Subcutaneous abdominal adipose tissue (tissue), 5 donors: ENCODE measurements at regions not wholly inside any gene's neighbourhood (a gene's known extent, or its start where the extent isn't known, plus 50 kb on each side); places are given as distances from the start of the nearest gene placed in this dataset.

ENCODE experiments used
- H3K27ac ChIP-seq: one replicate; pipeline ENCODE4 v1.7.0; 2013; ENCODE audit warnings: low read depth, mild to moderate bottlenecking, inconsistent platforms, low read length, moderate library complexity
- H3K27me3 ChIP-seq, 5 donors: one replicate each; pipeline ENCODE4 v1.7.0; 2013; ENCODE audit warnings: low read length in 5 of 5, inconsistent platforms in 1 of 5; ENCODE audit not compliant: control insufficient read depth in 5 of 5, insufficient read depth in 4 of 5
- H3K36me3 ChIP-seq, 5 donors: one replicate each; pipeline ENCODE4 v1.7.0; 2013; ENCODE audit warnings: low read length in 5 of 5; ENCODE audit not compliant: control insufficient read depth in 5 of 5, insufficient read depth in 5 of 5
- H3K4me1 ChIP-seq, 5 donors: one replicate each; pipeline ENCODE4 v1.7.0; 2013; ENCODE audit warnings: low read length in 5 of 5, mild to moderate bottlenecking in 3 of 5, moderate library complexity in 1 of 5; ENCODE audit not compliant: control insufficient read depth in 5 of 5, insufficient read depth in 5 of 5
- H3K4me3 ChIP-seq, 5 donors: one replicate each; pipeline ENCODE4 v1.7.0; 2013; ENCODE audit warnings: low read length in 5 of 5, low read depth in 1 of 5
- H3K9ac ChIP-seq, 5 donors: one replicate each; pipeline ENCODE4 v1.7.0; 2013; ENCODE audit warnings: low read length in 5 of 5, mild to moderate bottlenecking in 4 of 5, moderate library complexity in 3 of 5
- H3K9me3 ChIP-seq, 5 donors: one replicate each; pipeline ENCODE4 v1.7.0; 2013; ENCODE audit warnings: low read length in 5 of 5; ENCODE audit not compliant: control insufficient read depth in 5 of 5
- donor health status: healthy.
- donor health status: healthy.
- donor health status: healthy.
- donor health status: healthy.
- donor health status: healthy.

GRCh38 chr11:11178671-11179638, 174.1 kb downstream of the CSNK2A3 start:
- H3K4me1 ChIP-seq: no peaks in the 10 kb centered on the region
- H3K9ac ChIP-seq: no peak overlapping the region
- no peak overlapping the region for H3K4me3 ChIP-seq
- H3K27ac ChIP-seq: no peak overlapping the region
- H3K27me3 ChIP-seq: no peaks in the 10 kb centered on the region
- no peaks in the 10 kb centered on the region for H3K36me3 ChIP-seq
- H3K9me3 ChIP-seq: no peaks in the 10 kb centered on the region

- H3K4me3 ChIP-seq: no peak overlapping the region
- H3K9ac ChIP-seq: no peak overlapping the region
- H3K27me3 ChIP-seq: no peaks in the 10 kb centered on the region
- H3K4me1 ChIP-seq: peaks cover 0 to under 1% (median 0%) of the 10 kb centered on the region in 5 donors
- no peaks in the 10 kb centered on the region for H3K9me3 ChIP-seq
- H3K36me3 ChIP-seq: no peaks in the 10 kb centered on the region
- H3K27ac ChIP-seq: no peak overlapping the region
Measured at GRCh38 chr11:11177156-11177808, 175.8 kb downstream of the CSNK2A3 start.

- H3K4me1 ChIP-seq: peaks cover 0 to 4% (median 0%) of the 10 kb centered on the region in 5 donors
- H3K9me3 ChIP-seq: no peaks in the 10 kb centered on the region
- no peak overlapping the region for H3K27ac ChIP-seq
- H3K9ac ChIP-seq: no peak overlapping the region
- H3K4me3 ChIP-seq: no peak overlapping the region
- no peaks in the 10 kb centered on the region for H3K36me3 ChIP-seq
- no peaks in the 10 kb centered on the region for H3K27me3 ChIP-seq
Measured at GRCh38 chr11:11173316-11174025, 179.6 kb downstream of the CSNK2A3 start.

GRCh38 chr11:11171854-11172253, 181.2 kb downstream of the CSNK2A3 start:
- H3K27ac ChIP-seq: no peak overlapping the region
- no peak overlapping the region for H3K4me3 ChIP-seq
- H3K27me3 ChIP-seq: no peaks in the 10 kb centered on the region
- H3K9me3 ChIP-seq: no peaks in the 10 kb centered on the region
- no peak overlapping the region for H3K9ac ChIP-seq
- peaks cover 0 to 4% (median 0%) of the 10 kb centered on the region in 5 donors for H3K4me1 ChIP-seq
- no peaks in the 10 kb centered on the region for H3K36me3 ChIP-seq

- Histone ChIP-seq H3K27ac (no peak overlapping the region), H3K9me3 (no peaks in the 10 kb centered on the region), H3K9ac (no peak overlapping the region), H3K4me1 (peaks cover 0 to 4% (median 0%) of the 10 kb centered on the region in 5 donors), H3K36me3 (no peaks in the 10 kb centered on the region), H3K27me3 (no peaks in the 10 kb centered on the region), H3K4me3 (no peak overlapping the region)
Measured at GRCh38 chr11:11171285-11171684, 181.8 kb downstream of the CSNK2A3 start.

- no peak overlapping the region for H3K27ac ChIP-seq
Measured at GRCh38 chr11:11170352-11171084, 182.5 kb downstream of the CSNK2A3 start.

GRCh38 chr11:11169715-11170351, 183.2 kb downstream of the CSNK2A3 start:
- Histone ChIP-seq H3K9me3 (no peaks in the 10 kb centered on the region), H3K9ac (no peak overlapping the region), H3K27me3 (no peaks in the 10 kb centered on the region), H3K4me3 (no peak overlapping the region), H3K36me3 (no peaks in the 10 kb centered on the region), H3K4me1 (peaks cover 0 to 4% (median 0%) of the 10 kb centered on the region in 5 donors), H3K27ac (no peak overlapping the region)

More at GRCh38 chr11:11170352-11171084, 182.5 kb downstream of the CSNK2A3 start:
- H3K4me1 ChIP-seq: peaks cover 0 to 4% (median 0%) of the 10 kb centered on the region in 5 donors
- no peak overlapping the region for H3K9ac ChIP-seq
- H3K27me3 ChIP-seq: no peaks in the 10 kb centered on the region
- no peaks in the 10 kb centered on the region for H3K9me3 ChIP-seq
- no peak overlapping the region for H3K4me3 ChIP-seq
- H3K36me3 ChIP-seq: no peaks in the 10 kb centered on the region

GRCh38 chr11:11167806-11168205, 185.2 kb downstream of the CSNK2A3 start:
- Histone ChIP-seq H3K9me3 (no peaks in the 10 kb centered on the region), H3K27ac (no peak overlapping the region), H3K9ac (no peak overlapping the region), H3K4me3 (no peak overlapping the region), H3K27me3 (no peaks in the 10 kb centered on the region), H3K4me1 (peaks cover 0 to 8% (median 0%) of the 10 kb centered on the region in 5 donors), H3K36me3 (no peaks in the 10 kb centered on the region)

GRCh38 chr11:11164334-11164690, 188.7 kb downstream of the CSNK2A3 start:
- H3K4me3 ChIP-seq: no peak overlapping the region
- H3K27ac ChIP-seq: no peak overlapping the region
- no peak overlapping the region for H3K9ac ChIP-seq
- H3K4me1 ChIP-seq: peaks cover 0 to 4% (median 0%) of the 10 kb centered on the region in 5 donors
- peaks cover 0 to 6% (median 0%) of the 10 kb centered on the region in 5 donors for H3K9me3 ChIP-seq
- no peaks in the 10 kb centered on the region for H3K27me3 ChIP-seq
- no peaks in the 10 kb centered on the region for H3K36me3 ChIP-seq
